Stomach (tissue), 8 donors: ENCODE measurements at regions not wholly inside any gene's neighbourhood (a gene's known extent, or its start where the extent isn't known, plus 50 kb on each side); places are given as distances from the start of the nearest gene placed in this dataset.

Experiments
- DNase-seq, 2 donors: peaks; one replicate each; pipeline versions ENCODE4 v3.0.0 to v3.0.0-alpha.2; 2013 to 2019
- H3K27ac ChIP-seq, 5 donors: fragments of 200-600 bp in 4 of 5; sonication (generic) in 4 of 5; one replicate each; pipeline ENCODE4 v1.5.1; 2013 to 2019; ENCODE audit warnings: mild to moderate bottlenecking in 1 of 5, moderate library complexity in 1 of 5
- H3K27me3 ChIP-seq, 3 donors: fragments of 200-600 bp; sonication (generic); one replicate each; pipeline ENCODE4 v1.5.1; 2017 to 2019; ENCODE audit warnings: mixed run types in 1 of 3
- H3K36me3 ChIP-seq, 4 donors: fragments of 200-600 bp; sonication (generic); 1 replicate in 3 of 4; 2 replicates in 1 of 4; pipeline ENCODE4 v1.5.1; 2016 to 2019
- H3K4me1 ChIP-seq, 4 donors: fragments of 200-600 bp; sonication (generic); one replicate each; pipeline ENCODE4 v1.5.1; 2016 to 2019
- H3K4me3 ChIP-seq, 4 donors: fragments of 200-600 bp; sonication (generic) in 3 of 4; one replicate each; pipeline ENCODE4 v1.5.1; 2016 to 2019; ENCODE audit warnings: mild to moderate bottlenecking in 1 of 4
- H3K9me3 ChIP-seq, 4 donors: fragments of 200-600 bp; sonication (generic); one replicate each; pipeline ENCODE4 v1.5.1; 2016 to 2019
- CTCF ChIP-seq, 7 experiments: fragments of 450-650 bp in 4 of 7; fragments of 200-600 bp in 3 of 7; sonication (generic) in 3 of 7; IDR thresholded peaks; one replicate each; pipeline ENCODE4 v1.5.1; 2016 to 2019; ENCODE audit warnings: antibody characterized with exemption in 7 of 7, control low read depth in 2 of 7, mild to moderate bottlenecking in 1 of 7
- EP300 ChIP-seq: sonication (generic); formaldehyde crosslinking; IDR thresholded peaks from one replicate; pipeline ENCODE4 v1.6.1; 2017; ENCODE audit warnings: antibody characterized with exemption
- POLR2A ChIP-seq, 4 donors: fragments of 450-650 bp; IDR thresholded peaks; one replicate each; pipeline ENCODE4 v1.6.1; 2016; ENCODE audit warnings: antibody characterized with exemption in 4 of 4, control low read depth in 2 of 4, mild to moderate bottlenecking in 1 of 4, moderate library complexity in 1 of 4
- POLR2AphosphoS5 ChIP-seq, 3 donors: sonication (generic); formaldehyde crosslinking; IDR thresholded peaks; one replicate each; pipeline ENCODE4 v1.6.1; 2016; ENCODE audit warnings: antibody characterized with exemption in 3 of 3
- WGBS, 5 donors: extraction: QIAGEN DNeasy Blood & Tissue Kit in 3 of 5; methylation state at CpG; one replicate each; pipeline versions ENCODE4 v1.1.5 to v1.1.7; 2013 to 2018; 5-methylcytosine and 5-hydroxymethylcytosine counted together
- intact Hi-C: fragments of 100-400 bp; cut with DNase I; formaldehyde crosslinking; loops from one replicate; pipeline ENCODE4 v1.15.1; 2023; ENCODE audit warnings: low total_unique reads
- donor health status: healthy with polysubstance abuse.
- donor health status: Bipolar disorder and iron deficiency.
- donor health status: healthy.

- Histone ChIP-seq H3K4me1 (no peaks in the 10 kb centered on the region), H3K27ac (no peak overlapping the region), H3K27me3 (no peaks in the 10 kb centered on the region), H3K9me3 (peaks cover 0 to 7% (median 3%) of the 10 kb centered on the region in 4 donors), H3K36me3 (no peaks in the 10 kb centered on the region), H3K4me3 (no peak overlapping the region)
- no peak for TF ChIP-seq EP300
- no peak for TF ChIP-seq CTCF (IDR thresholded peaks at IDR 0.05)
- no peak for TF ChIP-seq POLR2AphosphoS5 (IDR thresholded peaks at IDR 0.05)
- TF ChIP-seq POLR2A (IDR thresholded peaks at IDR 0.05): no peak
- 76 to 88% (median 78%) methylated on average over 6 of the region's 6 CpGs for WGBS, 5 donors
- no peak for DNase-seq
- intact Hi-C loops: no loop called here
These were observed 577.7 kb upstream of the NOVA1 start for GRCh38 chr14:27175489-27175888.

GRCh38 chr14:27181333-27181732 lies 583.5 kb upstream of the NOVA1 start:
- Histone ChIP-seq H3K9me3 (no peaks in the 10 kb centered on the region), H3K27me3 (no peaks in the 10 kb centered on the region), H3K4me1 (no peaks in the 10 kb centered on the region), H3K27ac (no peak overlapping the region), H3K4me3 (no peak overlapping the region), H3K36me3 (no peaks in the 10 kb centered on the region)
- intact Hi-C loops: no loop called here
- no peak for DNase-seq
- TF ChIP-seq CTCF (IDR thresholded peaks at IDR 0.05) (no peak), POLR2AphosphoS5 (IDR thresholded peaks at IDR 0.05) (no peak), POLR2A (IDR thresholded peaks at IDR 0.05) (no peak), EP300 (no peak)
- WGBS, 5 donors: 77 to 87% (median 85%) methylated on average over 5 of the region's 5 CpGs

GRCh38 chr14:27184427-27184826 lies 586.6 kb upstream of the NOVA1 start:
- H3K27me3 ChIP-seq: no peaks in the 10 kb centered on the region
- intact Hi-C loops: no loop called here
- H3K4me3 ChIP-seq: no peak overlapping the region
- no peaks in the 10 kb centered on the region for H3K4me1 ChIP-seq
- no peak overlapping the region for H3K27ac ChIP-seq
- no peaks in the 10 kb centered on the region for H3K36me3 ChIP-seq
- WGBS, 5 donors: 55 to 68% (median 67%) methylated on average over 4 of the region's 4 CpGs
- no peaks in the 10 kb centered on the region for H3K9me3 ChIP-seq
- no peak for TF ChIP-seq POLR2A (IDR thresholded peaks at IDR 0.05)
- no peak for TF ChIP-seq POLR2AphosphoS5 (IDR thresholded peaks at IDR 0.05)
- no peak for TF ChIP-seq EP300
- TF ChIP-seq CTCF (IDR thresholded peaks at IDR 0.05): no peak
- DNase-seq: no peak

- DNase-seq: no peak
- Histone ChIP-seq H3K9me3 (no peaks in the 10 kb centered on the region), H3K4me3 (no peak overlapping the region), H3K4me1 (no peaks in the 10 kb centered on the region), H3K27me3 (no peaks in the 10 kb centered on the region), H3K36me3 (no peaks in the 10 kb centered on the region), H3K27ac (no peak overlapping the region)
- TF ChIP-seq EP300: no peak
- no peak for TF ChIP-seq POLR2A (IDR thresholded peaks at IDR 0.05)
- TF ChIP-seq CTCF (IDR thresholded peaks at IDR 0.05): no peak
- no peak for TF ChIP-seq POLR2AphosphoS5 (IDR thresholded peaks at IDR 0.05)
- WGBS, 5 donors: 68 to 89% (median 81%) methylated on average over 1 of the region's 1 CpG
- intact Hi-C loops: no loop called here
These were observed 588.2 kb upstream of the NOVA1 start for GRCh38 chr14:27186048-27186447.
